ENCODE measurements at regions not wholly inside any gene's neighbourhood (a gene's known extent, or its start where the extent isn't known, plus 50 kb on each side); places are given as distances from the start of the nearest gene placed in this dataset.
"Not testable (repeated sequence)": the region's sequence is repeated elsewhere in the genome, so short reads cannot be mapped to it uniquely, and the experiment has no call there.

DNA sequence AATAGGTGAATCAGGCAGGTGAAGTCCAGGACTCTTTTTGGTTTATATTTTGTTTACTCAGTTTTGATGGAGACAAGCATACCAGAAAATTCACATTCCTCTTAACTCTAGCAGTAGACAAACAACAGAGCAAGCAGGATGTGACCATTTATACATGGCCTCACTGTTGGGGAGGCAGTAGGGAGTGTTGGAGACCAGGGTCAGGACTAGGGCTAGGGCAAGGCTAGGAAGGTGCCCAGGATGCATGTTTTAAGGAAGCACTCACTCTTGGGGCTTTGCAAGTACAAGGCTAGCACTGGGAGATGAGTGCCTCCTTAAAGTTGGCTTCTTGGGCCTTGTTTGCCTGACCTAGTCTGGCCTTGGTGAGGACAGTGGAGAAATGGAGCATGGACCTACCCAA, 84.5 kb upstream of the PLGLB2 start:
- TF ChIP-seq, protein P1, sequence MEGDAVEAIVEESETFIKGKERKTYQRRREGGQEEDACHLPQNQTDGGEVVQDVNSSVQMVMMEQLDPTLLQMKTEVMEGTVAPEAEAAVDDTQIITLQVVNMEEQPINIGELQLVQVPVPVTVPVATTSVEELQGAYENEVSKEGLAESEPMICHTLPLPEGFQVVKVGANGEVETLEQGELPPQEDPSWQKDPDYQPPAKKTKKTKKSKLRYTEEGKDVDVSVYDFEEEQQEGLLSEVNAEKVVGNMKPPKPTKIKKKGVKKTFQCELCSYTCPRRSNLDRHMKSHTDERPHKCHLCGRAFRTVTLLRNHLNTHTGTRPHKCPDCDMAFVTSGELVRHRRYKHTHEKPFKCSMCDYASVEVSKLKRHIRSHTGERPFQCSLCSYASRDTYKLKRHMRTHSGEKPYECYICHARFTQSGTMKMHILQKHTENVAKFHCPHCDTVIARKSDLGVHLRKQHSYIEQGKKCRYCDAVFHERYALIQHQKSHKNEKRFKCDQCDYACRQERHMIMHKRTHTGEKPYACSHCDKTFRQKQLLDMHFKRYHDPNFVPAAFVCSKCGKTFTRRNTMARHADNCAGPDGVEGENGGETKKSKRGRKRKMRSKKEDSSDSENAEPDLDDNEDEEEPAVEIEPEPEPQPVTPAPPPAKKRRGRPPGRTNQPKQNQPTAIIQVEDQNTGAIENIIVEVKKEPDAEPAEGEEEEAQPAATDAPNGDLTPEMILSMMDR (IDR thresholded peaks at IDR 0.05), result not testable (repeated sequence)
- TF ChIP-seq POLR2A (IDR thresholded peaks at IDR 0.05; ENCODE audit: low read depth); EP300 (IDR thresholded peaks at IDR 0.05); POLR2AphosphoS5 (IDR thresholded peaks at IDR 0.05): not testable (repeated sequence)

All from esophagus muscularis mucosa (tissue), 4 donors.